GM21786 (cell line): ENCODE measurements at regions not wholly inside any gene's neighbourhood (a gene's known extent, or its start where the extent isn't known, plus 50 kb on each side); places are given as distances from the start of the nearest gene placed in this dataset.
"Not testable (repeated sequence)": the region's sequence is repeated elsewhere in the genome, so short reads cannot be mapped to it uniquely, and the experiment has no call there.

Source experiments
- ATAC-seq: cut with Tn5 transposase; IDR thresholded peaks from one replicate; pipeline ENCODE4 v1.9.1; 2021; ENCODE audit not compliant: unreplicated experiment

DNA sequence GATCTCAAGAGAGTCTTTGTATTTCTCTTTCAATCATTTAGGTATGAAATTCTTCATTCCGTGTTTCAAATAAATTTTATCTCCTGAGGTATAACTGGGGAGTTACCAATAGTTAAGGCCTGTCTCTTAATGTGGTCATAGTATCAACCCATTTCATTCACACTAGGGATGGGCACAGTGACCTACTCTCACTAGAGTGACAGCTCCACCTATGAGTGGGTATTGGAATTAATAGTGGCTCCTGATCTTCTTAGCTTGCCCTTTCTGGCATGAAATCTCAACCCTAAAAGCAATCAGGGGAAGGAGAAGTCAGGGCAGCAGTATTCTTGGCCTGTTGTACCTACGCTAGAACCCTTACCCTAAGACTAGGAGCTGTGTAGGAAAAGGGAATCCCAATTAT, 507.7 kb downstream of the FAM181B start:
- ATAC-seq: no peak

DNA sequence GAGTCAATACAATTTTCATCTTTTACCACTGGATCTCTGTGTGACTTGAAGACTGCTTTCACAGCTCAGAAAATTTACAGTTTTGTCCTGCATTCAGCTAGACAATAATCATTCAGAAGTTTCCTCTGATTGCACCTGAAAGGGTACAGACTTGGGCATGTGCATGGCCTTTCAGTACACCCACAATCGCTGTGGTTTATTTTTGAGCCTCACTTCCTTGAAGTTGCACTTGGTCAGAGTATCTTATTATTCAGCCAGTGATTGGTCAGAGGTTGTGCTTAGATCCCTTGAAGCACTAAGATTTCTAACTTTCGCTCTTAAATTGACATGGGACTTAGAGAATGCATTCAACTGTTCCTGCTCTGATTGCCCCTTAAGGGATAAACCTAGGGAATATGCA, 508.2 kb downstream of the FAM181B start:
- no peak for ATAC-seq

DNA sequence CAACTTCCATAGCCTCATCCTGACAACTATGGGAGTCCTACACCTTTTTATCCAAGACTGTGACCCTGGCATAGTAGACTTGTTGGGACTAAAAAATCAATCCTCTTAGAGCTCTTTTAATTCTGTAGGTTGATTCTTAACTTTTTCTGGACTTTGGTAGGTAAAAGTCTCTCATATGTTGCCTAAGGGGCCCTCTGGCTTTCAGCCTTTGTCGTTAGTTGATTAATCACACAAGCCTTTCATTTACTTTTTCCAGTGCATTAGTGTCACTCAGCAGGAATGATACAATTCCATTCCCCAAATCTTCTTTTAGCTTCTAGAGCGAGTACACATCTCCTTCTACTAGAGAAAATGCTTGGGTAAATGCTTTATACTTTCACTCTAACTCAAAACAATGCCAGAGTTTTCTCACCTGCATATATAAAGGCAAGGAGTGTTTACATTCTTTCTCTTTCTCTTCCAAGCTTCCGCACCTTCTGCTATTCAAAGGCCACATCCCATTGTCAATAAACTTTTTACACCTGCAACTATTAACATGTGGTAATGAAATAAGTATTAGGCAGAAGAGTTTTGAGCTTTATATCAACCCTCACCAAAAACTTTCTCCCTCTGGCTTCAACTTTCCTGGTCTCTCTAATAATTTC, 516.6 kb downstream of the FAM181B start:
- no peak for ATAC-seq

DNA sequence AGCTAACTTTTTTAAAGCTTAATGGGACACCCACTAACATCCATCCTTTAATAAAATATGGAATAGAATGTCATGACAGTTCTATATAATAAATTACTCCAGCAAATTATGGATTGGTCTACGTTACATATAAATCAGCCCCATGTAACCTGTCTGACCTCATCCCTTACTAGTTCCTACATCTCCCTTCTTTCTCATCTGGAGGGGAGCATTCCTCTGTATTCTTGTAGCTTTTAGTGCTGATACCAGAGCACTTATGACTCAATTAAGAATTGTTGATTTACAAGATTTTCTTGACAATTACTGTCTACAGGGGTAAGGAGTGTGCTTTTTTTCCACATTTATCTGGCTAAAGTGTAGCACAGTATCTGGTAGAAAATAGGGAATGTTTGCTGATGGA, 523.7 kb downstream of the FAM181B start:
- no peak for ATAC-seq

DNA sequence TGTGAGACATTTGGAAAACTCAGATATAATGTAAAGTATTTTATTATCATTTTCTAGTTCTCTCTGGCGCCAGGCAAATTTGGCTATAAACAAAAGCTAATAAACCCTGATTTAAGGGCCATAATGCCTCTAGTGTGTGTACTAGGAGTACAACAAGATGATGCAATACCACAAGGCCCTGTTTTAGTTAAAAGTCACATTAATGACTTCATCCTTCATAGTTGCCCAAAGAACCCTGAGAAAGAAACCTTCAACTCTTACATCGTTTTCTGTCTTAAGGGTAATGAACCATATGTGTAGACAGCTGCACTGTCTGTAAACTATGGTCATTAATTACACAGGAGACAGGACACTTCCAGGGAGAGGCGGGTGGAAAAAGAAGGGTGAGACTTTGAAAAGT, 538.4 kb downstream of the FAM181B start:
- no peak for ATAC-seq

DNA sequence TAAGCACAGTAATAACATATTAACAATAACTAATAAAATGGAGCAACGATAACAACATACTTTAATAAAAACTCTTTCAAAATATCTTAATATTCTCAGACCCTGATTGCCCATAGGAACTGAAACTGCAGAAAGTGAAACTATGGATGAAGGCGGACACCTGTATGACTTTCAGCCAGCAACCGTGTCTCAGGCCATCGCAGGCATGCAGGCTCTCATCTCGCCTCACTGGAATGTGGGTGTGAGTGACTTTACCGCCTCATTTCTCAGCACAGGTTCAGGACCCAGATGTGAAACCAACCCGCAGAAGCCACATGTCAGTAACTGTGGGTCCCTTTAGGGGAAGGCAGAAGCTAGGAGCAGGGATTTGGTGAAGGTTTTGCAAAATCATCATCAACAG, 539.1 kb downstream of the FAM181B start:
- no peak for ATAC-seq

DNA sequence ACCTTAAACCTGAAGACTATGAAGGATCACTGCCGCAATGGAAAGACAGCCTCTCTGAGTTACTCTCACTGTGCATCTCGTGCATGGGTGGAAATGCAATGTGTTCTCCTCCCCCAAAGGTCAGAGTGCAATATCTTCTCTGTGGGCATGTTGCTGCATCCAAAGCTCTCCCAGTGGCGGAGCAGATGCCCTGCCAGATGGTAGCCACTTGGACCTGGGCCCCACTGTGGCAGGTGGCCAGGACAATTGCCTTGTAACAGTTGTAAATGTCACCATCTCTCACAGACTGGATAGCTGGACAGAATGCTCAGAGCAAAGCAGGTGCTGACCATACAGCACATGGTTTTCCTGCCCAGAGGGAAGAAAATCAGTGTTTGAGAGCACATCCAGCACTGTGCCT, 542.0 kb downstream of the FAM181B start:
- ATAC-seq: no peak

DNA sequence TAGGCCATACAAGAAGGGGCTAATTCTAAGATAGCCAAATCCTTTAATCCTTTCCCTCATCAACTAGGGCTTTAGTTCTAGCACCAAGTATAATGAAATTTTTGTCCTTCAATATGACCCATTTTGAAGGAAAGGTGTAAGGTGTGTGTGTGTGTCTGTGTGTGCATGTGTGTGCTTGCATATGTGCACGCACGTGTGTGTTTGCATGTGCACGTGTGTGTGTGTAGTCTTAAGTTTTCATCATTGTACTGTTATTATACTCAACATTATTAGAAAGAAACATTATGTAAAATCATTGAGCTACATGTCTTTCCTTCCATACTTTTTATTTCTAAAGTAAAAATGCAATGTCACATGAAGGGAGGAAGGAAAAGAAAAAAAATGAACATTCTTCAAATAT, 547.7 kb downstream of the FAM181B start:
- ATAC-seq: no peak

DNA sequence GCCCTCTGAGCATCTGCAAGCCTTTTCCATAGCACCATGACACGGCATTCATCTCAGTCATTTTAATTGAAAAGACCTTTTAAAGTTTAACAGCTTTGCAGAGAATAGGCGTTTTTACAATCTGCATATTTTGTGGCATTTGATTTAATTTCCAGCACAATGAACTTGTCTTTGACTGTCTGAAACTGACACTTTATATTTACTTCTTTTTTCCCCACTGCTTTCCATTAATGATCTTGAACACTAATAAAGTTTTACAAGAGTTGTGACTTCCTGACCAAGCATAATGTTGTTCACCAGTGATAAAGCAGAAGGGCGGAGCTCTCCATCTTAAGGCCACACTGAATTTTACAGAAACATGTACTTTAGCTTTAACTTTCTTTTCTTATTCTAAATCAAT, 548.7 kb downstream of the FAM181B start:
- no peak for ATAC-seq

DNA sequence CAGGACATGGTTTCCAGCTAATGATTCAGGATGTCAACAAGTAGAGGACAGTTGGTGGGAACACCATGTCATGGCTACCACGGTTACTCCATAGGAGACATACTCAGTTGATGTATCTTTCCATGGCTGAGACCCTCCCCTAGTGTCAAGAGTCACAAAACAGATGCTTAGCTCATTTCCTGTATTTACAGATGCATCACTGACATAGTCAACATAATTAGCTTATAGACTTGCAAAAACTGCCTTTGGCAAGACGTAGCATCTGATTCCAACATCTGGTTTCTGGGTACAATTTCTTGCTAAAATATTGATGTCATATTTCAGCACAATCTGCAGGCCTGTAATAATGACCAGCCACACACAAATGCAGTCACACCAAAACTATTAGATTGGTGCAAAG, 550.3 kb downstream of the FAM181B start:
- no peak for ATAC-seq

DNA sequence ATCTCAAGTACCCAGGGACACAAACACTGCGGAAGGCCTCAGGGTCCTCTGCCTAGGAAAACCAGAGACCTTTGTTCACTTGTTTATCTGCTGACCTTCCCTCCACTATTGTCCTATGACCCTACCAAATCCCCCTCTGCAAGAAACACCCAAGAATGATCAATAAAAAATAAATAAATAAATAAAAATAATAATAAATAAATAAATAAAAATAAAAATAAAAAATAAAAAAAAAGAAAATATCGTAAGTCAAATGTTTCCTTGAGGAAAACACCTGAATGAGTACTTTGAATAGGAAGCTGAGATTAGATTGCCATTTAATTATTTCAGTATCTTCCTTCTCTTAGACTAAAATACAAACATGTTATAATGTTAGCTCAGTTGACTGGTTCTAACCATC, 551.0 kb downstream of the FAM181B start:
- not testable (repeated sequence) for ATAC-seq

DNA sequence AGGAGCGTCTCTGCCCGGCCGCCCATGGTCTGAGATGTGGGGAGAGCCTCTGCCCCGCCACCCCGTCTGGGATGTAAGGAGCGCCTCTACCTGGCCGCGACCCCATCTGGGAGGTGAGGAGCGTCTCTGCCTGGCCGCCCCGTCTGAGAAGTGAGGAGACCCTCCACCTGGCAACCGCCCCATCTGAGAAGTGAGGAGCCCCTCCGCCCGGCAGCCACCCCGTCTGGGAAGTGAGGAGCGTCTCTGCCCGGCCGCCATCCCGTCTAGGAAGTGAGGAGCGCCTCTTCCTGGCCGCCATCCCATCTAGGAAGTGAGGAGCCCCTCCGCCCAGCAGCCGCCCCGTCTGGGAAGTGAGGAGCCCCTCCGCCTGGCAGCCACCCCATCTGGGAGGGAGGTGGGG, 551.9 kb downstream of the FAM181B start:
- not testable (repeated sequence) for ATAC-seq

DNA sequence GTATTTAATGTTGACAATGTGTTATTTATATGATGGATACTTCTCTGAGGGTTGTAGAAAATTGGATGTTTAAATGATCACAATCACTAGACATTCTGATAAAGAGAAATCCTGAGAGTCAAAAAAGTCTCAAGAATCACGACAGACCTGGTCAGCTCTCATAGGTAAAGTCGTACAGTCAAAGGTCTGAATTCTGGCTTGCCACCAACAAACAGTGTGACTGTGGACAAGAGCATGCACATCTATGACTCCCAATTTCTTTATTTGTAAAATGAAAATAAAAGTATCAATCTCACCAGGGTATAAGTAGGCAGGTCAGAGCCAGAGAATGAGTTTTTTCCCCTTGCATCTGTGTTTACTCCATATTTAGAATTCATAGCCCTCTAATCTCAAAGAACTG, 556.7 kb downstream of the FAM181B start:
- ATAC-seq: no peak

DNA sequence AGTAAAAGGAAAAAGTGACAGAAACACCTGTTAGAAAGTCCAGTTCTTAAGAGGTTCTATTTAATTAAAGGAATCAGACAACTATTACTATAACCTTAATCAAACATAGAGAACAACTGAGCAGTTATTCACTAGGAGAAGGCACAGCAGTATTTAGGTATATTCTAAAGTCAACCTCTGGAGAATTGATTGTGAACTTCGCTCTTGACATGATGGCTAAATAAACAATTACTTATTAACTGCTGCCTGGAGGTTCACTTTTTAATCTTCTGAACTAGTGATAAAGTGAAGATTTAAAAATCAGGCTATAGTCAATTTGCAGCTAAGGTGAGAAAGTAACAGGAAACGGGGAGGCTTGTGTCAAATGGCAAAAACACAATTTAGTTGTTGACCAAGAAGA, 557.3 kb downstream of the FAM181B start:
- no peak for ATAC-seq

DNA sequence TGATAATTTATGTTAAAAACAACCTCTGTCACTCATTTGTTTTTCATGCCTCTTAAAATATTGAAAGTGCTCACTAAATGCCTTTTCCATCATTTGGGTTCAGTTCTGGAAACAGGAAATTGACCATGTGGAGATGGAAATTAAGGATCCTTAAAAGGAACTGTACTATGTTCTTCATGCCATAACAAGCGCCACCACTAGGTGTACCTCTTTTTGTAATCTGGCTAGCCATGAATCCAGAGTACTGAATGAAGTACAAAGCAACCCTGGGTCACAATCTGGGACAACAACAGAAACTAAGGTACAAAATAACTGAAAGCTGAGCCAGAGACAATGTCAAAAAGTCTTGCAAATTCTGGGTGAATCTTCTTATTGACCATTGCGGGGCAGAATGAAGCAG, 559.1 kb downstream of the FAM181B start:
- no peak for ATAC-seq

DNA sequence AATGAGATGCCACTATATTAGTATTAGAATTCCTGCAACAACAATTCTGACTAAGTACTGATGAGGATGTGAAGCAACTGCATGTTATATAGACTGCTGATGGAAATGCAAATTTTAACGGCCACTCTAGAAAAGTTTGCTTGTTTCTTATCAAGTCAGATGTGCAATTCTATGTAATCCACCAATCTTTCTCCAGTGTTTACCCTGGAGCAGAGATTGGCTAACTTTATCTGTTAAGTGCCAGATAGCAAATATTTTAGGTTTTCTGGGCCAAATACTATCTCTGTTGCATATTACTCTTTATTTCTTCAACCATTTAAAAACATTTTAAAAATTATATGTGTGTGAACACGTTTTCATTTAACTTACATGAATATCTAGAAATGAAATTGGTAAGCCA, 586.9 kb downstream of the FAM181B start:
- no peak for ATAC-seq

DNA sequence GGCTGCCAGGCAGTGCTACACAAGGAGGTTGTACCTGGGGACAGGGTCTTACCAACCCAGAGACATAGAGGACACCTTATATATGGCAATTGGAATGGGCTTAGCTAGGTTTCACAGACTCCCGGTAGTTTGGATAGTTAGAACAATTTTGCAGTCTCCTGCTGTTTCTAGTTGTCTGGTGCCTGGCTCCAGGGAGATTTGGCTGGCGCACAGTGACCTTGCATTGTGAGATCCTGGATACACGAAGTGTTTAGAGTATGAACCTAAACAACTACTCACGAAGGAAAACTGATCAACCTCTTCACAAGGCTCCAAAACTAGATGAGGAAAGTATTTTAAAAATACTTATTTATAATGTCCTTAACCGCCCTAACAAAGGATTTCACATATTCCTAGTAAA, 614.7 kb downstream of the FAM181B start:
- no peak for ATAC-seq

DNA sequence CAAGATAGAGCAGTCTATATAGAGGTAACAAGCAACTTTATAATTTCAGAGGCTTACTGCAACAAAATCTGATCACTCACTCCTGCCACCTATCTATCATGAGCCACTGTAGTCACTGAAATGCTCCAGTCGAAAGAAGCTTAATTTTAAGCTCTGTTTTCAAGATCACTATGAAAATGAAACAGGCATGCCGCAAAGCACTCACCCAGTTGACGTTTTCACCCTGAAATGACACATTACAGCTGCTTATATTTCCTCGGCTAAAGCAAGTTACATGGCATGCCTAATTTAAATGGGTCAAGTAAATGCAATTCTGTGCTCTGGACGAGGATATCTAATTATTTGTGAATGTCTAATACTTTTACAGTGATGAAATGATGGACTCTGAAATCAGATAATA, 616.3 kb downstream of the FAM181B start:
- ATAC-seq: no peak

DNA sequence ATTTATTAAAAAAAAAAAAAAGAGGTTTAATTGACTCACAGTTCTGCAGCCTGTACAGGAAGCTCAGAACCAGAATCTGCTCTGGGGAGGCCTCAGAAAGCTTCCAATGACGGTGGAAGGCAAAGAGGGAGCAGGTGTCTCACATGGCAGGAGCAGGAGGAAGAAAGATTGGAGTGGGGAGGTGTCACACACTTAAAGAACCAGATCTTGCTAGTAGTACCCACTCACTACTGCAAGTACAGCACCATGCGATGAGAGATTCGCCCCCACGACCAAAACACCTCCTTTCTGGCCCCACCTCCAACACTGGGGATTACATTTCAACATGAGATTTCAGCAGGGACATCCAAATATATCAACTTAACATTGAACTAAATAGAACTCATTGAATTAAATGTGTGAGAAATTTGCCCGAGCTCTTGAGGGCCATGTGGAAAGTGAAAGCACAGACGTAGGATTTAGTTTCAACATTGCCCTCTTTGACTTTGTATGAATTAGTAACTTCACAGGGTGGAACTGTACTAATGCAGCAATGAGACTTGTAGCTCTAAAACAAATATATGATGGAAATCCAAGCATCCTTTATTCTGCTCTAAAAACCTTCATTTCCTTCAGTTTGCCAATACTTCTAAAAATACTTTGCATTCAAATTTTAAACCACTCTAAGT, 628.2 kb downstream of the FAM181B start:
- no peak for ATAC-seq

DNA sequence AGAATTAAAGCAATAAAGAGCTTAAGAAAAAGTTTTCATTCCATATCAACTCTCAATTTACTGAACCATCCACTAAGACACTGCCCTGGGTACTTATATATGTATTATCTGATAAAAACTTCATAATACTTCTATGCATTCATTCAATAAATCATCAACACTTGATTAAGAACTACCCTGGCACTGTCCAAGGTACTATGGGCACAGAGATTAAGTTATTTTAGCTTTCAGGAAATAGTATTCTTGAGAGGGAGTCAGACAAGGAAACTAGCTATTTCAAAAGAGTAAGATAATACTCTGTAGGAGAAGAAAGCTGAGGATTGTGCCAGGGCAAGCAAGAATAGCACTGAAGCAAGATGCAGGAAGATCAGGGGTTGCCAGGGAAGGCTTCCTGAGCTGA, 640.8 kb downstream of the FAM181B start:
- no peak for ATAC-seq

DNA sequence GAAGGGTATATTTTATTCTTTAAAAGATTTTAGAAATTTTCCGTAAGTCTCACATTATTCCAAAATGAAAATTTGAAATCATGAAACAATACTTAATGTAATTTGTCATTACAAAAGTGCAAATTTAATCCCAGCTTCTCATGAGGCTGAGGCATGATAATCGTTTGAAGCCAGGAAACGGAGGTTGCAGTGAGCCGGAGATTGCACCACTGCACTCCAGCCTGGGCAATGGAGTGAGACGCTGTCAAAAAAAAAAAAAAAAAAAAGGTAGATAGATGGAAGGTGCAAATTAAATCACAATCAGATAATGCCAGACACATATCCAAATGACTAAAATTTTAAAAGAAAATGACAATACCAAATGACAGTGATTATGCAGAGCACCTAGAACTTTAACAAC, 644.2 kb downstream of the FAM181B start:
- ATAC-seq: no peak

DNA sequence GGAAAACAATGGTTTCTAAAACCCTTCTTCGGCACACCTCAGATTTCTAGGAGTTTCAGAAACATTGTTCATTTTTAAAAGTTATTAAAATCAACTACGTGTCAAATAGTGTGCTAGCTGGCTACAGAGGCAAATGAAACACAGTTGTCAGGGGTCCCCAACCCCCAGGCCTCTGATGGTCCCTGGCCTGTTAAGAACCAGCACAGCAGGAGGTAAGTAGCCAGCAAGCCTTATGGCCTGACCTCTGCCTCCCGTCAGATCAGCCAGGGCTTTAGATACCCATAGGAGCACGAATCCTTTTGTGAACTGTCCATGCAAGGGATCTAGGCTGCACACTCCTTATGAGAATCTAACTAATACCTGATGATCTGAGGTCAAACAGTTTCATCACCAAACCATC, 648.2 kb downstream of the FAM181B start:
- no peak for ATAC-seq

DNA sequence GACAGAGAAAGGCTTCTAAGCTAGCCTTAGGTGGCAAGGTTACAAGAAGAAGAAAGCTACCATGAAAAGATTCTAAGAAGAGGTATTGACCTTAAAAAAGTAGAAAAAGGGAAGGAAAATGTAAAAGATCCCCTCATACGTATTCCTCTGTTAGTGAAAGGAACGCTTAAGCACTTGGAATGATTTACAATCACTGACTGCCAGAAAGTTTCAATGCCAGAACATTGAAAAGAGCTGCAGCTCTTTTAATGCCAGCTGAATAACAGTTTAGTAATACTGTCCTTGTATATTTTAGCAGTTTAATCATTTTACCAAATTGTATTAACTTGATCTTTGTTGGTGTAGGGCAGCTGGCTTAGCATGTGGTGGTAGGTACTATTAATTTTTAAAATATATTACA, 650.7 kb downstream of the FAM181B start:
- no peak for ATAC-seq
